ENCODE measurements at regions not wholly inside any gene's neighbourhood (a gene's known extent, or its start where the extent isn't known, plus 50 kb on each side); places are given as distances from the start of the nearest gene placed in this dataset.
A peak's percentile ranks its signal among the peaks of the same experiment; 100 is the strongest.
"Not testable (repeated sequence)": the region's sequence is repeated elsewhere in the genome, so short reads cannot be mapped to it uniquely, and the experiment has no call there.

- in situ Hi-C loops (cut with MboI; ENCODE audit: low pct_ligation_motif_present in 1 of 4, low pct_unique_long_range_greater_than_20kb in 1 of 4, low sequenced_read_pairs in 3 of 4): loop anchor here in 2 of 4 donors (10.0 to 25.0 kb wide), 3 partner anchors 99 to 212 kb away; no protein-coding TSS in a partner anchor
- no peak for DNase-seq
- no peak for TF ChIP-seq POLR2AphosphoS5 (IDR thresholded peaks at IDR 0.05)
- TF ChIP-seq POLR2A (IDR thresholded peaks at IDR 0.05): no peak
- peak; percentile 58 to 68 (median 65) for TF ChIP-seq CTCF (IDR thresholded peaks at IDR 0.05)
Measured at GRCh38 chr9:104386425-104387069, 117.5 kb upstream of the OR13F1 start.

GRCh38 chr9:104388071-104388470 lies 116.0 kb upstream of the OR13F1 start:
- Histone ChIP-seq H3K27me3 (no peaks in the 10 kb centered on the region), H3K36me3 (no peaks in the 10 kb centered on the region), H3K4me3 (no peak overlapping the region), H3K9me3 (no peaks in the 10 kb centered on the region), H3K4me1 (peaks cover 0 to 5% (median 0%) of the 10 kb centered on the region in 4 donors), H3K27ac (no peak overlapping the region)
- WGBS, 2 donors (ENCODE audit: low coverage in 1 of 2): 81 to 84% methylated on average over 2 to 3 of the region's 3 CpGs
- DNase-seq: no peak
- in situ Hi-C loops (cut with MboI; ENCODE audit: low pct_ligation_motif_present in 1 of 4, low pct_unique_long_range_greater_than_20kb in 1 of 4, low sequenced_read_pairs in 3 of 4) (loop anchor here in 2 of 4 donors (10.0 to 25.0 kb wide), 3 partner anchors 101 to 213 kb away; no protein-coding TSS in a partner anchor), intact Hi-C loops (cut with DNase I; ENCODE audit: low total_unique reads) (no loop called here)
- TF ChIP-seq POLR2A (IDR thresholded peaks at IDR 0.05): no peak
- TF ChIP-seq CTCF (IDR thresholded peaks at IDR 0.05): no peak
- TF ChIP-seq POLR2AphosphoS5 (IDR thresholded peaks at IDR 0.05): no peak
- no peak for TF ChIP-seq EP300 (IDR thresholded peaks at IDR 0.05; ENCODE audit: low read depth)

More at GRCh38 chr9:104386425-104387069, 117.5 kb upstream of the OR13F1 start:
- H3K4me3 ChIP-seq: no peak overlapping the region
- no peaks in the 10 kb centered on the region for H3K36me3 ChIP-seq
- WGBS, 2 donors (ENCODE audit: low coverage in 1 of 2): 0 to 6% methylated on average over 1 of the region's 1 CpG
- H3K9me3 ChIP-seq: no peaks in the 10 kb centered on the region
- peaks cover 0 to 5% (median 0%) of the 10 kb centered on the region in 4 donors for H3K4me1 ChIP-seq
- intact Hi-C loops (cut with DNase I; ENCODE audit: low total_unique reads): no loop called here
- H3K27me3 ChIP-seq: no peaks in the 10 kb centered on the region
- H3K27ac ChIP-seq: no peak overlapping the region

GRCh38 chr9:104389341-104389740 lies 114.7 kb upstream of the OR13F1 start:
- DNase-seq: no peak
- H3K27me3 ChIP-seq: no peaks in the 10 kb centered on the region
- in situ Hi-C loops (cut with MboI; ENCODE audit: low pct_ligation_motif_present in 1 of 4, low pct_unique_long_range_greater_than_20kb in 1 of 4, low sequenced_read_pairs in 3 of 4): loop anchor here in 2 of 4 donors (10.0 to 25.0 kb wide), 3 partner anchors 102 to 215 kb away; no protein-coding TSS in a partner anchor
- 67 to 74% methylated on average over 2 to 4 of the region's 4 CpGs for WGBS, 2 donors (ENCODE audit: low coverage in 1 of 2)
- intact Hi-C loops (cut with DNase I; ENCODE audit: low total_unique reads): no loop called here
- TF ChIP-seq POLR2A (IDR thresholded peaks at IDR 0.05) (no peak), POLR2AphosphoS5 (IDR thresholded peaks at IDR 0.05) (no peak), EP300 (IDR thresholded peaks at IDR 0.05; ENCODE audit: low read depth) (no peak), CTCF (IDR thresholded peaks at IDR 0.05) (no peak)
- no peaks in the 10 kb centered on the region for H3K36me3 ChIP-seq
- no peak overlapping the region for H3K27ac ChIP-seq
- H3K4me3 ChIP-seq: no peak overlapping the region
- no peaks in the 10 kb centered on the region for H3K9me3 ChIP-seq
- H3K4me1 ChIP-seq: peaks cover 0 to 5% (median 0%) of the 10 kb centered on the region in 4 donors

- intact Hi-C loops (cut with DNase I; ENCODE audit: low total_unique reads); H3K4me3 ChIP-seq; H3K9me3 ChIP-seq; DNase-seq; H3K27me3 ChIP-seq; H3K27ac ChIP-seq; H3K4me1 ChIP-seq; H3K36me3 ChIP-seq: not testable (repeated sequence)
- in situ Hi-C loops (cut with MboI; ENCODE audit: low pct_ligation_motif_present in 1 of 4, low pct_unique_long_range_greater_than_20kb in 1 of 4, low sequenced_read_pairs in 3 of 4): loop anchor here in 1 of 4 donors (25.0 kb wide), 2 partner anchors 108 to 208 kb away; no protein-coding TSS in a partner anchor
- WGBS, 2 donors (ENCODE audit: low coverage in 1 of 2): 40 to 63% methylated on average over 1 to 10 of the region's 10 CpGs
Measured at GRCh38 chr9:104394901-104395300, 109.2 kb upstream of the OR13F1 start.
